HEK293 (cell line): ENCODE measurements at regions not wholly inside any gene's neighbourhood (a gene's known extent, or its start where the extent isn't known, plus 50 kb on each side); places are given as distances from the start of the nearest gene placed in this dataset.

Source experiments
- CTCF ChIA-PET: fragments of 350-600 bp; formaldehyde crosslinking; extraction: SDS; loops from one replicate; lab custom pipeline; 2021; ENCODE audit warnings: antibody characterized with exemption; lab: Yijun Ruan, JAX
- POLR2A ChIA-PET: fragments of 300-600 bp; formaldehyde crosslinking; extraction: SDS; loops from one replicate; lab custom pipeline; 2020; ENCODE audit warnings: antibody characterized with exemption, inconsistent platforms; lab: Yijun Ruan, JAX
- H3K27ac ChIP-seq: fragments of 200-500 bp; sonication (Bioruptor generic); 2 replicates; pipeline ENCODE4 v1.5.1; 2014; ENCODE audit warnings: low read depth, low read length, control low read depth, inconsistent platforms; ENCODE audit errors: extremely low read depth
- H3K36me3 ChIP-seq, 2 experiments: fragments of 200-500 bp in 1 of 2; sonication (Bioruptor generic) in 1 of 2; 1 replicate in 1 of 2; 2 replicates in 1 of 2; pipeline ENCODE4 v1.5.1; 2014 to 2017; ENCODE audit warnings: inconsistent platforms in 2 of 2, low read length in 2 of 2; ENCODE audit not compliant: control insufficient read depth in 2 of 2, insufficient read depth in 1 of 2
- H3K4me1 ChIP-seq: fragments of 200-500 bp; sonication (Bioruptor generic); 2 replicates; pipeline ENCODE4 v1.5.1; 2014; ENCODE audit warnings: mild to moderate bottlenecking, low read length, inconsistent platforms; ENCODE audit not compliant: control insufficient read depth, insufficient read depth
- H3K4me3 ChIP-seq: 2 replicates; pipeline ENCODE4 v1.5.1; 2011; ENCODE audit warnings: low read depth, mild to moderate bottlenecking, control low read depth, low read length, moderate library complexity
- H3K9me3 ChIP-seq: fragments of 200-500 bp; sonication (Bioruptor generic); 2 replicates; pipeline ENCODE4 v1.5.1; 2014; ENCODE audit warnings: low read depth, low read length, inconsistent platforms; ENCODE audit not compliant: control insufficient read depth, insufficient read depth
- GLI4 ChIP-seq: fragments of 450-650 bp; formaldehyde crosslinking; IDR thresholded peaks from 2 replicates; pipeline ENCODE4 v1.5.1; 2016; ENCODE audit warnings: missing biosample characterization, missing genetic modification characterization
- HOXA7 ChIP-seq: sonication (generic); formaldehyde crosslinking; IDR thresholded peaks from 2 replicates; pipeline ENCODE4 v1.8.1; 2022; ENCODE audit warnings: missing genetic modification reagents, borderline replicate concordance
- MEIS1 ChIP-seq: sonication (generic); formaldehyde crosslinking; IDR thresholded peaks from 2 replicates; pipeline ENCODE4 v1.8.1; 2022; ENCODE audit warnings: missing genetic modification reagents, mild to moderate bottlenecking, borderline replicate concordance
- PATZ1 ChIP-seq: fragments of 450-650 bp; formaldehyde crosslinking; IDR thresholded peaks from 2 replicates; pipeline ENCODE4 v1.5.1; 2016; ENCODE audit warnings: missing biosample characterization, missing genetic modification characterization
- PRDM1 ChIP-seq: fragments of 450-650 bp; formaldehyde crosslinking; IDR thresholded peaks from 2 replicates; pipeline ENCODE4; 2016; ENCODE audit warnings: missing biosample characterization, missing genetic modification characterization
- TCF7L2 ChIP-seq: IDR thresholded peaks from 2 replicates; pipeline ENCODE4 v1.6.1; 2011; ENCODE audit warnings: low read depth, mild to moderate bottlenecking, inconsistent platforms, low read length, moderate library complexity, borderline replicate concordance
- ZBTB49 ChIP-seq: fragments of 450-650 bp; formaldehyde crosslinking; IDR thresholded peaks from 2 replicates; pipeline ENCODE4 v1.5.1; 2016; ENCODE audit warnings: missing biosample characterization, missing genetic modification characterization, low read depth
- ZNF16 ChIP-seq: fragments of 450-650 bp; formaldehyde crosslinking; IDR thresholded peaks from 2 replicates; pipeline ENCODE4 v1.5.1; 2016; ENCODE audit warnings: low read depth, missing biosample characterization, missing genetic modification characterization
- ZNF23 ChIP-seq: fragments of 450-650 bp; formaldehyde crosslinking; IDR thresholded peaks from 2 replicates; pipeline ENCODE4 v1.5.1; 2016; ENCODE audit warnings: missing biosample characterization, missing genetic modification characterization, borderline replicate concordance
- ZNF37A ChIP-seq: fragments of 450-650 bp; IDR thresholded peaks from 2 replicates; pipeline ENCODE4 v1.5.1; 2018; ENCODE audit warnings: missing biosample characterization, missing genetic modification characterization
- ZNF518A ChIP-seq: fragments of 450-650 bp; formaldehyde crosslinking; conservative IDR thresholded peaks from 2 replicates; pipeline ENCODE4 v1.5.1; 2016; ENCODE audit warnings: low read depth, missing biosample characterization, missing genetic modification characterization
- ZNF585B ChIP-seq: fragments of 450-650 bp; formaldehyde crosslinking; IDR thresholded peaks from 2 replicates; pipeline ENCODE4 v1.5.1; 2016; ENCODE audit warnings: missing biosample characterization, missing genetic modification characterization
- ZNF621 ChIP-seq: fragments of 450-650 bp; formaldehyde crosslinking; IDR thresholded peaks from 2 replicates; pipeline ENCODE4 v1.5.1; 2017; ENCODE audit warnings: missing biosample characterization, missing genetic modification characterization
- TF ChIP-seq, protein P1 (sequence below): fragments of 450-650 bp; formaldehyde crosslinking; IDR thresholded peaks from 2 replicates; pipeline ENCODE4 v1.5.1; 2016; ENCODE audit warnings: missing biosample characterization, missing genetic modification characterization

DNA sequence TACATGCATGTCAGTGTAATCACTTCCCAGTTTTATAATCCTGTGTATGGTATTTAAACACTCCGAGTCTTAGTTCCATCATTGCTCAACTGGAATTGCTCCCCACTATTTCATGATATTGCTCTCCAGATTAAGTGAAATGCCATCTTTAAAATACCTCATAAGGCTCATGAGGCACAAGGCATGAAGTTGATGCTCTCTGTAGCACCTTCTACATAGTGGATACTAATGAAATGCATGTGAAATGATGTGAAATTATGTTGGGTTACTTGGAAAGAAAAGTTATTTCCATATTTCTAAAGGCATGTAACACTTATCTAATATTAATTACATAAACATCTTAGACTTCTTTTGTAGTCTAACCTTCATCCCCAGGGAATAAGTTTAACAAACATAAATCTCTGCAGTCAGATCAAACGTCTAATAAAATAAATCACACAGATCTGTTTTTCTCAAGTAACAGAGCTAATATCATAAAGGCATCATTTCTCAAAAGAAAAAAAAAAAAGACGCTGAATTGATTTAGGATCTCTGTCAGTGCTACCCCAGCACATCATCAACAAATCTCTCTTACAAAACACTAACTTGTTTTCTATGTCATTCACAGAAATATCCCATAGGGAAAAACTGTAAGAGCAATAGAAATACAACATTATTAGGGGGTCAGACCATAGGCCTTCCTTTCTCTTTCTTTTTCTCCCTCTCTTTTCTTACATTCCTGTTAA lies 736.0 kb upstream of the LRRC4C start:
- Histone ChIP-seq H3K9me3 (no peaks in the 10 kb centered on the region), H3K36me3 (no peaks in the 10 kb centered on the region), H3K4me1 (no peaks in the 10 kb centered on the region), H3K27ac (no peak overlapping the region), H3K4me3 (no peak overlapping the region)
- TF ChIP-seq, protein P1, sequence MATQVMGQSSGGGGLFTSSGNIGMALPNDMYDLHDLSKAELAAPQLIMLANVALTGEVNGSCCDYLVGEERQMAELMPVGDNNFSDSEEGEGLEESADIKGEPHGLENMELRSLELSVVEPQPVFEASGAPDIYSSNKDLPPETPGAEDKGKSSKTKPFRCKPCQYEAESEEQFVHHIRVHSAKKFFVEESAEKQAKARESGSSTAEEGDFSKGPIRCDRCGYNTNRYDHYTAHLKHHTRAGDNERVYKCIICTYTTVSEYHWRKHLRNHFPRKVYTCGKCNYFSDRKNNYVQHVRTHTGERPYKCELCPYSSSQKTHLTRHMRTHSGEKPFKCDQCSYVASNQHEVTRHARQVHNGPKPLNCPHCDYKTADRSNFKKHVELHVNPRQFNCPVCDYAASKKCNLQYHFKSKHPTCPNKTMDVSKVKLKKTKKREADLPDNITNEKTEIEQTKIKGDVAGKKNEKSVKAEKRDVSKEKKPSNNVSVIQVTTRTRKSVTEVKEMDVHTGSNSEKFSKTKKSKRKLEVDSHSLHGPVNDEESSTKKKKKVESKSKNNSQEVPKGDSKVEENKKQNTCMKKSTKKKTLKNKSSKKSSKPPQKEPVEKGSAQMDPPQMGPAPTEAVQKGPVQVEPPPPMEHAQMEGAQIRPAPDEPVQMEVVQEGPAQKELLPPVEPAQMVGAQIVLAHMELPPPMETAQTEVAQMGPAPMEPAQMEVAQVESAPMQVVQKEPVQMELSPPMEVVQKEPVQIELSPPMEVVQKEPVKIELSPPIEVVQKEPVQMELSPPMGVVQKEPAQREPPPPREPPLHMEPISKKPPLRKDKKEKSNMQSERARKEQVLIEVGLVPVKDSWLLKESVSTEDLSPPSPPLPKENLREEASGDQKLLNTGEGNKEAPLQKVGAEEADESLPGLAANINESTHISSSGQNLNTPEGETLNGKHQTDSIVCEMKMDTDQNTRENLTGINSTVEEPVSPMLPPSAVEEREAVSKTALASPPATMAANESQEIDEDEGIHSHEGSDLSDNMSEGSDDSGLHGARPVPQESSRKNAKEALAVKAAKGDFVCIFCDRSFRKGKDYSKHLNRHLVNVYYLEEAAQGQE (tag by site-specific recombination) = no peak
- TF ChIP-seq ZNF37A (tag by site-specific recombination) (no peak), PRDM1 (tag by site-specific recombination) (no peak), ZNF16 (tag by site-specific recombination) (no peak), ZNF518A (tag by site-specific recombination) (no peak)
- ChIA-PET CTCF (interaction anchor here (0.6 kb wide), 1 partner anchor 121 kb away, joined by 4 read pairs; no protein-coding TSS in a partner anchor), POLR2A (no interaction called here)

- no peak overlapping the region for H3K27ac ChIP-seq
- TF ChIP-seq PATZ1 (tag by site-specific recombination) = no peak
- TF ChIP-seq ZNF23 (tag by site-specific recombination) = no peak
- TF ChIP-seq MEIS1 (CRISPR knock-in tag) = no peak
- no peak for TF ChIP-seq ZNF621 (tag by site-specific recombination)
- no peak for TF ChIP-seq ZNF585B (tag by site-specific recombination)
- TF ChIP-seq GLI4 (tag by site-specific recombination) = no peak
- TF ChIP-seq ZBTB49 (tag by site-specific recombination) = no peak
- TF ChIP-seq TCF7L2 = no peak
- TF ChIP-seq HOXA7 (CRISPR knock-in tag) = no peak
- no peaks in the 10 kb centered on the region for H3K4me1 ChIP-seq
- H3K9me3 ChIP-seq = no peaks in the 10 kb centered on the region
- no peaks in the 10 kb centered on the region for H3K36me3 ChIP-seq
- ChIA-PET POLR2A (interaction anchor here (0.7 kb wide), 1 partner anchor 8 kb away, joined by 3 read pairs; no protein-coding TSS in a partner anchor), CTCF (no interaction called here)
- no peak overlapping the region for H3K4me3 ChIP-seq
Observed at GRCh38 chr11:42200311-42200710, 740.9 kb upstream of the LRRC4C start.
